ENCODE measurements at regions not wholly inside any gene's neighbourhood (a gene's known extent, or its start where the extent isn't known, plus 50 kb on each side); places are given as distances from the start of the nearest gene placed in this dataset.

- TF ChIP-seq NR1H2 (CRISPR knock-in tag; IDR thresholded peaks at IDR 0.05): no peak
- TF ChIP-seq USF2 (CRISPR knock-in tag; IDR thresholded peaks at IDR 0.05): no peak
- TF ChIP-seq CTCF (IDR thresholded peaks at IDR 0.05): no peak
- TF ChIP-seq MXD4 (CRISPR knock-in tag; IDR thresholded peaks at IDR 0.05; ENCODE audit: borderline replicate concordance): no peak
- no peak for TF ChIP-seq HMGXB4 (CRISPR knock-in tag; IDR thresholded peaks at IDR 0.05)
- no peak for TF ChIP-seq MAX (CRISPR knock-in tag; IDR thresholded peaks at IDR 0.05)
- TF ChIP-seq ATF1 (CRISPR knock-in tag; IDR thresholded peaks at IDR 0.05): no peak
Observed at GRCh38 chr10:111211241-111211640, 134.4 kb downstream of the ADRA2A start.

All from WTC11 (cell line).